Epithelial cell of esophagus (primary cell): ENCODE measurements at regions not wholly inside any gene's neighbourhood (a gene's known extent, or its start where the extent isn't known, plus 50 kb on each side); places are given as distances from the start of the nearest gene placed in this dataset.
A peak's percentile ranks its signal among the peaks of the same experiment; 100 is the strongest.

Experiments used
- DNase-seq: peaks from one replicate; pipeline ENCODE4 v3.0.0; 2010; ENCODE audit warnings: low read depth
- H3K4me3 ChIP-seq: 2 replicates; pipeline ENCODE4 v1.5.1; 2011; ENCODE audit warnings: mild to moderate bottlenecking, low read length, control low read depth
- CTCF ChIP-seq: IDR thresholded peaks from 2 replicates; pipeline ENCODE4 v1.5.1; 2011; ENCODE audit warnings: low read depth, mild to moderate bottlenecking, low read length, control low read depth, inconsistent platforms; ENCODE audit not compliant: insufficient read depth; ENCODE audit errors: missing control alignments

DNA sequence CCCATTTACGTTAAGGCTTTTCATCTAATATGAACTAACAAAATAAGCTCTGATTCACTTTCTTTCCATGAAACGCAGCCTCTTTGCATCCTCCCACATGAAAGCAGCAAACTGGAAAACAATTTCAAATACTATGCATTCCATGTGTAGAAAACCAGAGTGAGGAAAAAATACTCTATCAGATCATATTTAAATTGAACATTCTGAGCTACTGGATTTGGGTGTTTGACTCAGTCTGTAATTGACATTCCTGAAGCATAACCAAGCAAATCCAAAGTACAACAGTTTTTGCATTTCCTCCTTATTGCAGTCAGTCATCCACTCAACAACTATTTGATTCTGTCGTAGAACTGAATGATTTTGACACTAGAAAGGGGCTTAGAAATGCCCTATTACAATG, 399.1 kb upstream of the NMUR2 start:
- no peak for DNase-seq
- TF ChIP-seq CTCF, result no peak
- H3K4me3 ChIP-seq, result no peak overlapping the region

- TF ChIP-seq CTCF, result no peak
These were observed 406.9 kb upstream of the NMUR2 start for GRCh38 chr5:152811988-152812387.

DNA sequence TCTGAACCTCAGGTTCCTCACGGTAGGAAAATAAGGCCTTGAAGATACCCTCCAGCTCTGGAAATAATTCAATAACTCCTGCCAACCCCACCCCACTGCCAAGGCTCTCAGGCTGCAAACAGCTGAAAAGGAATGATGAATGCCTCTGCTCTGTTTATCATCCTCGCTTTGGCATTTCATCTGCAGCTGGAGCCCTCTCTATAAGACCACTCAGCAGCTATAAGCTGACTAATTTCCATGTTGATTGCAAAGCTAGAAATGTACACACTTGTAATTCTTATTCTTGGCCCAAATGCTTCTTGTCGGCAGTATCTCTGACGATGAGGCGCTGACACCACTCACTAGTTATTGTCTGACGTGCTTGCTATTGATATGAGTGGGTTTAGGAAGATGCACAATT, 408.4 kb upstream of the NMUR2 start:
- DNase-seq, result no peak
- TF ChIP-seq CTCF, result no peak

More at GRCh38 chr5:152811988-152812387, 406.9 kb upstream of the NMUR2 start:
- no peak overlapping the region for H3K4me3 ChIP-seq
- DNase-seq, result peak; percentile 21

GRCh38 chr5:152819891-152820290, 414.8 kb upstream of the NMUR2 start:
- no peak for TF ChIP-seq CTCF

More for the DNA sequence above, 408.4 kb upstream of the NMUR2 start:
- no peak overlapping the region for H3K4me3 ChIP-seq

DNA sequence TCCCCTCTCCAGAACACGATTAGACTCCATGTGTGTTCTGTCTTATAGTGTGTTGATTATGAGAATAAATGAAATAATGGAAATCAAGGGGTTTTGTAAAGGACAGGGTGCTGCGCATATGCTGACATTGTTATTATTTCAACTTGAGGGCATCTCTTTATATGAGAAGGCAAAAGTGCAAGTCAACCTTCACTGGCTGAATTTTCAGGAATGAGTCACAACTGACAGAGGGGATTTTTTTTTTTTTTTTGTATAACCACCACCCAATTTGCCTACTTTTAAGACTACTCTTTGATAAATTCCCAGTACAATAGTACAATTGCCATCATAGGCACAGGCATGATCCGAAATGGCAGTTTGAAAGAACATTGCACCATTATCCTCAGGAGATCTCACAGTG, 419.2 kb upstream of the NMUR2 start:
- DNase-seq, result no peak
- no peak overlapping the region for H3K4me3 ChIP-seq
- no peak for TF ChIP-seq CTCF

More at GRCh38 chr5:152819891-152820290, 414.8 kb upstream of the NMUR2 start:
- no peak for DNase-seq
- H3K4me3 ChIP-seq, result no peak overlapping the region

DNA sequence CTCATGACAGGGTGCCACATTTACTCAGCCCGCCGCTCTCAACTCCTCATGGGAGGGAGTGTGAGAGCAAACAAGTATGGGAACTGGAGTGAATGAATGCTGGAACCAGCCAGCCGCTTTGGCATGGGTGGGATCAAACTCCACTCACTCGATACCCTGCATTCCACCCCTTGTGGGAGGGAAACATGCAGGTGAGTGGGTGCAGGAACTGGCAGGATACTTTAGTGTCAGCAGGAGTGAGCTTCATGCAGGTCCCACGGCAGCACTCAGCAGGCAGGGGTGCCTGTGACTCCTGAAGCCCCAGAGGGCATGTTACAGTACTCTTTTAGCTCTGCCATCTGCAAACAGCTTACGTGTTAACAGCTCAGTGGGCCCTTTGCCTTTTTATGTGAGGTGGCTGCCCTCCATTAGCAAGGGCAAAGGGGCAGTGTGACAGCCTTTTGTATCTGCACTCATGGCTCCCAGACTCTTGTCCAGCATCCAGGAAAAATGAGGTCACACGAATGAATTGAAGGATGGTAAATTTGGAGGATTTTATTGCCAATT, 433.2 kb upstream of the NMUR2 start:
- no peak for DNase-seq
- TF ChIP-seq CTCF, result no peak
- no peak overlapping the region for H3K4me3 ChIP-seq

DNA sequence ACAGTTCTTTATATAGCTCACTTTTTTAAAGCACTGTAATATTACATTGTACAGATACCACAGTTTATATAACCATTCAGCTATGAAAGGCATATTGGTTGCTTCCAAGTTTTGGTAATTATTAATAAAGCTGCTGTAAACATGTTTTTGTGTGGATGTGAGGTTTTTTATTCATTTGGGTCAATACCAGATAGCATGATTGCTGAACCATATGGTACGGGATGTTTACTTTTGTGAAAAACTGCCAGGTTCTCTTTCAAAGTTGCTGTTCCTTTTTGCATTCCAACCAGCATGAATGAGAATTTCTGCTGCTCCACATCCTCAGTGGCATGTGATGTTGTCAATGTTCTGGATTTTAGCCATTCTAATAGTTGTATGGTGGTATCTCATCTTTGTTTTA, 439.6 kb upstream of the NMUR2 start:
- no peak overlapping the region for H3K4me3 ChIP-seq
- TF ChIP-seq CTCF, result no peak
- no peak for DNase-seq
